H1 (cell line): ENCODE measurements at regions not wholly inside any gene's neighbourhood (a gene's known extent, or its start where the extent isn't known, plus 50 kb on each side); places are given as distances from the start of the nearest gene placed in this dataset.

Experiments used
- CHD7 ChIP-seq: fragments of 300-600 bp; sonication (generic); IDR thresholded peaks from 2 replicates; pipeline ENCODE4 v1.7.1; 2012; ENCODE audit warnings: low read length, moderate library complexity, mild to moderate bottlenecking, inconsistent platforms; ENCODE audit not compliant: insufficient replicate concordance
- E2F6 ChIP-seq: IDR thresholded peaks from 2 replicates; pipeline ENCODE4 v1.6.1; 2012; ENCODE audit warnings: inconsistent platforms
- FOSL1 ChIP-seq: IDR thresholded peaks from 2 replicates; pipeline ENCODE4 v1.6.1; 2011; ENCODE audit warnings: mild to moderate bottlenecking, low read depth, low read length, moderate library complexity; ENCODE audit not compliant: insufficient read depth
- KDM1A ChIP-seq: fragments of 200-600, 300-600 bp; sonication (generic); IDR thresholded peaks from 2 replicates; pipeline ENCODE4 v1.7.1; 2016; ENCODE audit warnings: mild to moderate bottlenecking, low read length, borderline replicate concordance
- RNF2 ChIP-seq: fragments of 200-900, 300-1000 bp; sonication (generic); IDR thresholded peaks from 2 replicates; pipeline ENCODE4 v1.7.1; 2016; ENCODE audit warnings: borderline replicate concordance, low read depth, mild to moderate bottlenecking, antibody characterized with exemption, low read length; ENCODE audit not compliant: poor library complexity, severe bottlenecking; ENCODE audit errors: missing control alignments
- SIN3A ChIP-seq, 2 experiments: IDR thresholded peaks in 1 of 2; conservative IDR thresholded peaks in 1 of 2; 2 replicates each; pipeline ENCODE4 v1.6.1; 2011 to 2012; ENCODE audit warnings: low read length in 2 of 2, improper control_type of control experiment in 1 of 2, low read depth in 1 of 2, mild to moderate bottlenecking in 1 of 2
- TCF12 ChIP-seq: IDR thresholded peaks from 2 replicates; pipeline ENCODE4 v1.6.1; 2011; ENCODE audit warnings: low read depth, mild to moderate bottlenecking, low read length

DNA sequence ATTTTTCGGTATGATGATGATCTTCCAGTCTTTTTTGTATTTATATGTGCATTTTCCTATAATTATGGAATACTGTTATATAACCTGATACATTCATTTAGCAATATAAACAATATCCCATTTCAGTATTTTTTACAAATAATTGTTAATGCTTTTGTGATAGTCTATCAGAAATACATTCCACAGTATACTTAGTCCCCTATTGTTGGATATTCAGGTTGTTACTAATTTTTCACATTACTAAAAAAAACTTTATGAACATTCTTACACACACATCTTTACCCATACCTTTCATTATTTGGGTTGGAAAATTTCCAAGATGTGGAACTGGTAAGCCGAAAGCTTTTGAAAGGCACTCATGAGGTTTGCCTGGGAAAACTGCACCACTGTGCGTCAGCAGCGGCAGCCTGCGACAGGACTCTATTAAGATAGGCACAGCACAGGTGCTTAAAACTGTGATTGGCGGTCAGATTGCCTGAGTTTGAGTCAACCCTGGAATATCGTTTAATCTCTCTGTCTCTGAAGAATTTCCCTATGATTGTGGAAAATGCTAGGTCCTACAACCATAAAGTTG is 147.5 kb upstream of the ERCC6L2 start (continued):
- TF ChIP-seq CHD7 = no peak
- TF ChIP-seq TCF12 = no peak
- no peak for TF ChIP-seq KDM1A
- no peak for TF ChIP-seq E2F6
- TF ChIP-seq SIN3A (conservative IDR thresholded peaks at IDR 0.05 in 1 of 2, IDR thresholded peaks at IDR 0.05 in 1 of 2; ENCODE audit: low read depth in 1 of 2, low read length in 2 of 2) = no peak
- TF ChIP-seq FOSL1 = no peak
- no peak for TF ChIP-seq RNF2
